ENCODE measurements at regions not wholly inside any gene's neighbourhood (a gene's known extent, or its start where the extent isn't known, plus 50 kb on each side); places are given as distances from the start of the nearest gene placed in this dataset.

- Histone ChIP-seq H3K4me1 (no peaks in the 10 kb centered on the region), H3K36me3 (no peaks in the 10 kb centered on the region), H3K9me3 (no peaks in the 10 kb centered on the region), H3K27me3 (no peaks in the 10 kb centered on the region), H3K4me3 (ENCODE audit: low read depth, low read length) (no peak overlapping the region)
- no peak for DNase-seq
- no peak for TF ChIP-seq CTCF (IDR thresholded peaks at IDR 0.05; ENCODE audit: low read depth, low read length)
Measured at GRCh38 chr12:68416826-68417225, 84.7 kb upstream of the MDM1 start.

GRCh38 chr12:68418137-68418460 is 85.9 kb upstream of the MDM1 start:
- H3K27me3 ChIP-seq: no peaks in the 10 kb centered on the region
- TF ChIP-seq CTCF (IDR thresholded peaks at IDR 0.05; ENCODE audit: low read depth, low read length): no peak
- H3K4me3 ChIP-seq (ENCODE audit: low read depth, low read length): no peak overlapping the region
- no peaks in the 10 kb centered on the region for H3K36me3 ChIP-seq
- no peaks in the 10 kb centered on the region for H3K9me3 ChIP-seq
- no peaks in the 10 kb centered on the region for H3K4me1 ChIP-seq
- no peak for DNase-seq

GRCh38 chr12:68420225-68421010 is 88.3 kb upstream of the MDM1 start:
- Histone ChIP-seq H3K9me3 (no peaks in the 10 kb centered on the region), H3K27me3 (no peaks in the 10 kb centered on the region), H3K4me3 (ENCODE audit: low read depth, low read length) (no peak overlapping the region), H3K36me3 (no peaks in the 10 kb centered on the region), H3K4me1 (no peaks in the 10 kb centered on the region)
- TF ChIP-seq CTCF (IDR thresholded peaks at IDR 0.05; ENCODE audit: low read depth, low read length): no peak
- DNase-seq: no peak

- H3K36me3 ChIP-seq: no peaks in the 10 kb centered on the region
- H3K4me1 ChIP-seq: no peaks in the 10 kb centered on the region
- no peak overlapping the region for H3K4me3 ChIP-seq (ENCODE audit: low read depth, low read length)
- DNase-seq: no peak
- H3K27me3 ChIP-seq: no peaks in the 10 kb centered on the region
- no peaks in the 10 kb centered on the region for H3K9me3 ChIP-seq
- TF ChIP-seq CTCF (IDR thresholded peaks at IDR 0.05; ENCODE audit: low read depth, low read length): no peak
Measured at GRCh38 chr12:68422159-68422558, 90.0 kb upstream of the MDM1 start.

- H3K27me3 ChIP-seq: no peaks in the 10 kb centered on the region
- H3K9me3 ChIP-seq: no peaks in the 10 kb centered on the region
- TF ChIP-seq CTCF (IDR thresholded peaks at IDR 0.05; ENCODE audit: low read depth, low read length): no peak
- DNase-seq: no peak
- H3K4me1 ChIP-seq: no peaks in the 10 kb centered on the region
- H3K36me3 ChIP-seq: no peaks in the 10 kb centered on the region
- H3K4me3 ChIP-seq (ENCODE audit: low read depth, low read length): no peak overlapping the region
Measured at GRCh38 chr12:68422956-68423574, 90.9 kb upstream of the MDM1 start.

GRCh38 chr12:68425998-68426397 is 93.8 kb upstream of the MDM1 start:
- no peaks in the 10 kb centered on the region for H3K36me3 ChIP-seq
- TF ChIP-seq CTCF (IDR thresholded peaks at IDR 0.05; ENCODE audit: low read depth, low read length): no peak
- no peak overlapping the region for H3K4me3 ChIP-seq (ENCODE audit: low read depth, low read length)
- H3K4me1 ChIP-seq: no peaks in the 10 kb centered on the region
- no peaks in the 10 kb centered on the region for H3K27me3 ChIP-seq
- DNase-seq: no peak
- H3K9me3 ChIP-seq: no peaks in the 10 kb centered on the region

Measured in BE2C (cell line).